ENCODE measurements at regions not wholly inside any gene's neighbourhood (a gene's known extent, or its start where the extent isn't known, plus 50 kb on each side); places are given as distances from the start of the nearest gene placed in this dataset.
"Not testable (repeated sequence)": the region's sequence is repeated elsewhere in the genome, so short reads cannot be mapped to it uniquely, and the experiment has no call there.

DNA sequence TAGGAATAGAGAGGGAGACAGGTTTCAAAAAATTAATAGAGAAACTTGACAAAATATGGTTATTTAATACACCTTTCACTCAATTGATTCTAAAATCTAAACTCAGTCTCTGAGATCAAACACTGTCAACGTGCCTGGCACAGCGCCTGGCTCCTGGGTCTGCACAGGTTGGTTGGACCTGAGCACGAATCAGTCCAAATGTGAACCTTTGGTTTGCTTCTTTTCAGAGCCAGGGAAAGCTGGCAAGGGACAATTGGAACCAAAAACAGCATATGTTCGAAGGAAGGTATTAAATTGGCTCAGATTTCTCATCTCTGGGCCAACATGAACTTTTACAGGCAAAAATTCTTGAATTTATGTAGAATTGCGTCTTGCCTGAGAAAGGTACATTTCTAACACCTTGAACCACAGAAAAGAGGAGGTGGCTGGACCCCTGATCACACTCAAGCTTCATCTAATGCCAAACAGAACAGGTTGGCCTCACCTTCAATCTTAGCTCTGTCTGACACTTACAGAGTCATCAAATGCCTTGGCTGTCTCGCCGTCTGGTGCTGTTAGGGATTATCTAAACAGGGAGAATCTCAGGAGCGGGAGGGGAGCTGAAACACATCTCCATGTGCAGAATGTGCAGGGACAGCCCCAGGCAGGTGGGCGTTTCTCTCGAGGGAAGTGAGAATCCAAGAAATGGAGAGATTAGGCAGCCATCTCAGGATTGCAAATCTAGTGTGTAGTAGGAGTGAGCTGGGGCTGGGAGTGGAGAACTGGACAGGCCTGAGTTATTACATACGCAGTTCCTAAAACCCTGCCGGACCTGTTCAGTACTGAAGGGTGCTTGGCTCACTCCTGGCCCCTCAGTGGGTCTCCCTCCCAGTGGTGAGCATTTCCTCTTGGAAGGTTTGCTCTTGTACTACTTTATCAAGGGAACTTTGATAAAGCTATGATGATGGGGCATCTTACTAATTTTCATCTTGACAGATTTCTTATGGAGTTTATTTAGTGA lies 442.2 kb upstream of the B3GAT1 start:
- H3K27me3 ChIP-seq = peaks cover 7% of the 10 kb centered on the region
- 70 to 71% methylated on average over 8 to 12 of the region's 12 CpGs for WGBS, 2 donors (ENCODE audit: low coverage in 1 of 2)

DNA sequence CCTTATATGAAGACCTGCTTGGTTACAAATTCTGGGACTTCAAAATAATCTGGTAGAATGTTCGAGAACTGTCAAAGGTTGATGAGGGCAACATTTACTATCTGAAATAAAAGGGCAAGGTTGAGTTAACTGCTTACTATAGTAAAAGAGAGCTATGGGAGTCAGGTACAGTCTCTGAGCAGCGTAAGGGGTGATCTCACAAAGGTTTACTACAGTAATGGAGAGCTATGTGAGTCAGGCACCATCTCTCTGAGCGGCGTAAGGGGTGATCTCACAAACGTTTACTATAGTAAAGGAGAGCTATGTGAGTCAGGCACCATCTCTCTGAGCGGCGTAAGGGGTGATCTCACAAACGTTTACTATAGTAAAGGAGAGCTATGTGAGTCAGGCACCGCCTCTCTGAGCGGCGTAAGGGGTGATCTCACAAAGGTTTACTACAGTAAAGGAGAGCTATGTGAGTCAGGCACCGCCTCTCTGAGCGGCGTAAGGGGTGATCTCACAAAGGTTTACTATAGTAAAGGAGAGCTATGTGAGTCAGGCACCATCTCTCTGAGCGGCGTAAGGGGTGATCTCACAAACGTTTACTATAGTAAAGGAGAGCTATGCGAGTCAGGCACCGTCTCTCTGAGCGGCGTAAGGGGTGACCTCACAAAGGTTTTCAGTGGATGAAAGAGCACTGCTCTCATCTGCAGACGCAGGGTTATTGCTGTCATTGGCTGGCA lies 439.6 kb upstream of the B3GAT1 start:
- H3K9me3 ChIP-seq; intact Hi-C loops (cut with DNase I; ENCODE audit: low total_unique reads); H3K36me3 ChIP-seq; H3K27me3 ChIP-seq; in situ Hi-C loops (cut with MboI; ENCODE audit: low pct_ligation_motif_present in 1 of 4, low pct_unique_long_range_greater_than_20kb in 1 of 4, low sequenced_read_pairs in 3 of 4); H3K4me1 ChIP-seq; H3K27ac ChIP-seq; H3K4me3 ChIP-seq; DNase-seq: not testable (repeated sequence)
- 71 to 73% methylated on average over 4 to 21 of the region's 22 CpGs for WGBS, 2 donors (ENCODE audit: low coverage in 1 of 2)

More for the DNA sequence above, 442.2 kb upstream of the B3GAT1 start:
- Histone ChIP-seq H3K4me1 (peaks cover 0 to 6% (median 0%) of the 10 kb centered on the region in 4 donors), H3K4me3 (no peak overlapping the region), H3K9me3 (no peaks in the 10 kb centered on the region), H3K36me3 (no peaks in the 10 kb centered on the region), H3K27ac (no peak overlapping the region)
- in situ Hi-C loops (cut with MboI; ENCODE audit: low pct_ligation_motif_present in 1 of 4, low pct_unique_long_range_greater_than_20kb in 1 of 4, low sequenced_read_pairs in 3 of 4) = no loop called here
- intact Hi-C loops (cut with DNase I; ENCODE audit: low total_unique reads) = no loop called here
- TF ChIP-seq, protein P1, sequence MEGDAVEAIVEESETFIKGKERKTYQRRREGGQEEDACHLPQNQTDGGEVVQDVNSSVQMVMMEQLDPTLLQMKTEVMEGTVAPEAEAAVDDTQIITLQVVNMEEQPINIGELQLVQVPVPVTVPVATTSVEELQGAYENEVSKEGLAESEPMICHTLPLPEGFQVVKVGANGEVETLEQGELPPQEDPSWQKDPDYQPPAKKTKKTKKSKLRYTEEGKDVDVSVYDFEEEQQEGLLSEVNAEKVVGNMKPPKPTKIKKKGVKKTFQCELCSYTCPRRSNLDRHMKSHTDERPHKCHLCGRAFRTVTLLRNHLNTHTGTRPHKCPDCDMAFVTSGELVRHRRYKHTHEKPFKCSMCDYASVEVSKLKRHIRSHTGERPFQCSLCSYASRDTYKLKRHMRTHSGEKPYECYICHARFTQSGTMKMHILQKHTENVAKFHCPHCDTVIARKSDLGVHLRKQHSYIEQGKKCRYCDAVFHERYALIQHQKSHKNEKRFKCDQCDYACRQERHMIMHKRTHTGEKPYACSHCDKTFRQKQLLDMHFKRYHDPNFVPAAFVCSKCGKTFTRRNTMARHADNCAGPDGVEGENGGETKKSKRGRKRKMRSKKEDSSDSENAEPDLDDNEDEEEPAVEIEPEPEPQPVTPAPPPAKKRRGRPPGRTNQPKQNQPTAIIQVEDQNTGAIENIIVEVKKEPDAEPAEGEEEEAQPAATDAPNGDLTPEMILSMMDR (IDR thresholded peaks at IDR 0.05) = no peak
- TF ChIP-seq EP300 (IDR thresholded peaks at IDR 0.05; ENCODE audit: low read depth) (no peak), POLR2AphosphoS5 (IDR thresholded peaks at IDR 0.05) (no peak), POLR2A (IDR thresholded peaks at IDR 0.05) (no peak)
- no peak for DNase-seq

DNA sequence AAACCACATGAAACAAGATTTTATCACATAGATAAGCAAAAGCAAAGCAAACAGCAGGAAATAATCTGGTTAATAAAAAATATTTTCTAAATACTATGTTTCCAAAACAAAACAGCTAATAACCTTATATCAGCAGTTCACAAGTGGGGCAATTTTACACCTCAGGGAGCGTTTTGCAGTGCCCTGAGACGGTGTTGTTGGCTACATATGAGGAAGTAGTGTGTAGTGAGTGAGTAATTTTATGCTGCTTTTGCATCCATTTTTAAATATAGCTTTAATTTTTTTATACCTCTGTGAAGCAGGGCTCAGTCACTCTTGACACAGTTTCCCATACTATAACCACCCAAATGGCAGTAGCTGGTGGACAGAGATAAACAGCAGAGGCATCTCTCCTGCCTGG lies 438.5 kb upstream of the B3GAT1 start:
- in situ Hi-C loops (cut with MboI; ENCODE audit: low pct_ligation_motif_present in 1 of 4, low pct_unique_long_range_greater_than_20kb in 1 of 4, low sequenced_read_pairs in 3 of 4) = no loop called here
- TF ChIP-seq POLR2A (IDR thresholded peaks at IDR 0.05) (no peak), POLR2AphosphoS5 (IDR thresholded peaks at IDR 0.05) (no peak), EP300 (IDR thresholded peaks at IDR 0.05; ENCODE audit: low read depth) (no peak)
- TF ChIP-seq, protein P1 (IDR thresholded peaks at IDR 0.05) = no peak
- WGBS, 2 donors (ENCODE audit: low coverage in 1 of 2) = 16 to 34% methylated on average over 2 of the region's 2 CpGs
- Histone ChIP-seq H3K9me3 (no peaks in the 10 kb centered on the region), H3K4me1 (peaks cover 0 to 6% (median 0%) of the 10 kb centered on the region in 4 donors), H3K4me3 (no peak overlapping the region), H3K27ac (no peak overlapping the region), H3K36me3 (no peaks in the 10 kb centered on the region), H3K27me3 (peaks cover 7% of the 10 kb centered on the region)
- intact Hi-C loops (cut with DNase I; ENCODE audit: low total_unique reads) = no loop called here
- no peak for DNase-seq

DNA sequence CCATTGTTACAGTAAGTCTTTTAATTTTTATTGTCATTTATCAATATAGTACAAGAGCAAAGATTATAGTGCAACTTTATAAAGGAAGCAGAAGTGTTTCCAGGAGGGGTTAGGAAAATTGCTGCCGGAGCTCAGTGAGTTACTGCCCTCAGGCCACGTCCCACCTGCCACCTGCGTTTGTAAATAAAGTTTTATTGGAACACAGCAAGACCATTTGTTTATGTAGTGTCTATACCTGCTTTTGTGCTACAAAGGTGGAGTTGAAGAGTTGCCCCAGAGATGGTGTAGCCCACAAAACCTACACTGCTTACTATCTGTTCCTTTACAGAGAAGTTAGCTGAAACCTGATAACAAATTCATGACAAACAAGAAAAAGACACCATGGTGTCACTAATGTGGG lies 437.8 kb upstream of the B3GAT1 start:
- 46 to 52% methylated on average over 3 of the region's 3 CpGs for WGBS, 2 donors (ENCODE audit: low coverage in 1 of 2)

More for the DNA sequence above, 437.8 kb upstream of the B3GAT1 start:
- TF ChIP-seq, protein P1 (IDR thresholded peaks at IDR 0.05) = no peak
- TF ChIP-seq EP300 (IDR thresholded peaks at IDR 0.05; ENCODE audit: low read depth) = no peak
- no peak for TF ChIP-seq POLR2A (IDR thresholded peaks at IDR 0.05)
- TF ChIP-seq POLR2AphosphoS5 (IDR thresholded peaks at IDR 0.05) = no peak
- no peak overlapping the region for H3K27ac ChIP-seq
- DNase-seq = no peak
- H3K27me3 ChIP-seq = peaks cover 7% of the 10 kb centered on the region
- in situ Hi-C loops (cut with MboI; ENCODE audit: low pct_ligation_motif_present in 1 of 4, low pct_unique_long_range_greater_than_20kb in 1 of 4, low sequenced_read_pairs in 3 of 4) (no loop called here), intact Hi-C loops (cut with DNase I; ENCODE audit: low total_unique reads) (no loop called here)
- H3K4me1 ChIP-seq = peaks cover 0 to 6% (median 0%) of the 10 kb centered on the region in 4 donors
- H3K36me3 ChIP-seq = no peaks in the 10 kb centered on the region
- H3K9me3 ChIP-seq = no peaks in the 10 kb centered on the region
- H3K4me3 ChIP-seq = no peak overlapping the region
